ENCODE measurements at regions not wholly inside any gene's neighbourhood (a gene's known extent, or its start where the extent isn't known, plus 50 kb on each side); places are given as distances from the start of the nearest gene placed in this dataset.

GRCh38 chr5:36521838-36522745 lies 84.3 kb upstream of the SLC1A3 start:
- TF ChIP-seq EP300 (IDR thresholded peaks at IDR 0.05), result no peak
- TF ChIP-seq CTCF (IDR thresholded peaks at IDR 0.05), result no peak
- WGBS, result 46% methylated on average over 10 of the region's 10 CpGs
- Histone ChIP-seq H3K36me3 (no peaks in the 10 kb centered on the region), H3K4me1 (peaks cover 16% of the 10 kb centered on the region), H3K27me3 (no peaks in the 10 kb centered on the region), H3K27ac (peak overlapping the region; percentile 49), H3K4me3 (no peak overlapping the region), H3K9me3 (no peaks in the 10 kb centered on the region)
- no peak for DNase-seq (ENCODE audit: low spot score in 2 of 2)

GRCh38 chr5:36522746-36523065 lies 83.7 kb upstream of the SLC1A3 start:
- Histone ChIP-seq H3K27ac (no peak overlapping the region), H3K4me1 (peaks cover 16% of the 10 kb centered on the region), H3K4me3 (no peak overlapping the region), H3K27me3 (no peaks in the 10 kb centered on the region), H3K9me3 (no peaks in the 10 kb centered on the region), H3K36me3 (no peaks in the 10 kb centered on the region)
- DNase-seq (ENCODE audit: low spot score in 2 of 2), result no peak
- WGBS, result 81% methylated on average over 5 of the region's 5 CpGs
- TF ChIP-seq EP300 (IDR thresholded peaks at IDR 0.05), result no peak
- no peak for TF ChIP-seq POLR2A (IDR thresholded peaks at IDR 0.05)
- no peak for TF ChIP-seq CTCF (IDR thresholded peaks at IDR 0.05)
- no peak for TF ChIP-seq POLR2AphosphoS5 (IDR thresholded peaks at IDR 0.05)

GRCh38 chr5:36523450-36523849 lies 83.0 kb upstream of the SLC1A3 start:
- no peaks in the 10 kb centered on the region for H3K27me3 ChIP-seq

DNA sequence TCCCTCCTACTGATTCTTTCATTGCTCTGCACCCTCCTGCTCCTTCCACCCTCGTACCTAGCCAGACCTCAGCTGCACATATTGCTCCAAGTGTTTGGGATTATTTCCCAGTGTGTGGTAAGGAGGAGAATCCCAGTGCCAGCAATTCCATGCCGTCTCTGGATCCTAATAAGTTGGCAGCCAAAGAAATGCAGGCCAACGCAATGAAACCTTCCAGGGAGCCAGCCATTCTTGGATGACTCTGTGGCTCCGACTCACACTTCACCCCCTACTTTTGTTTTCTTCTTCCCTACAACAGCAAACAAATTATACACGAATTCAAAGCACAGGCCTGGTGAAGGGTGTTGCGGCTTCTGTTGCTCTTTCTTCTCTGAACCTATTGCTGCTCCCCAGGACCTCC lies 82.5 kb upstream of the SLC1A3 start:
- WGBS, result 40% methylated on average over 6 of the region's 6 CpGs
- Histone ChIP-seq H3K9me3 (no peaks in the 10 kb centered on the region), H3K4me1 (peaks cover 24% of the 10 kb centered on the region), H3K4me3 (no peak overlapping the region), H3K36me3 (no peaks in the 10 kb centered on the region), H3K27me3 (no peaks in the 10 kb centered on the region), H3K27ac (no peak overlapping the region)
- DNase-seq (ENCODE audit: low spot score in 2 of 2), result no peak
- TF ChIP-seq POLR2AphosphoS5 (IDR thresholded peaks at IDR 0.05) (no peak), POLR2A (IDR thresholded peaks at IDR 0.05) (no peak)

More at GRCh38 chr5:36523450-36523849, 83.0 kb upstream of the SLC1A3 start:
- Histone ChIP-seq H3K4me1 (peaks cover 19% of the 10 kb centered on the region), H3K36me3 (no peaks in the 10 kb centered on the region), H3K27ac (no peak overlapping the region), H3K4me3 (no peak overlapping the region), H3K9me3 (no peaks in the 10 kb centered on the region)
- TF ChIP-seq POLR2A (IDR thresholded peaks at IDR 0.05), result no peak
- TF ChIP-seq CTCF (IDR thresholded peaks at IDR 0.05), result no peak
- no peak for TF ChIP-seq POLR2AphosphoS5 (IDR thresholded peaks at IDR 0.05)
- TF ChIP-seq EP300 (IDR thresholded peaks at IDR 0.05), result no peak
- WGBS, result 72% methylated on average over 5 of the region's 5 CpGs
- DNase-seq (ENCODE audit: low spot score in 2 of 2), result no peak

- TF ChIP-seq POLR2A (IDR thresholded peaks at IDR 0.05) (no peak), EP300 (IDR thresholded peaks at IDR 0.05) (no peak), CTCF (IDR thresholded peaks at IDR 0.05) (no peak), POLR2AphosphoS5 (IDR thresholded peaks at IDR 0.05) (no peak)
- WGBS, result no CpG with 5 or more reads among the region's 5 CpGs
Measured at GRCh38 chr5:36526537-36526936, 79.9 kb upstream of the SLC1A3 start.

More at GRCh38 chr5:36526537-36526936, 79.9 kb upstream of the SLC1A3 start:
- H3K9me3 ChIP-seq, result no peaks in the 10 kb centered on the region
- peaks cover 26% of the 10 kb centered on the region for H3K4me1 ChIP-seq
- H3K27me3 ChIP-seq, result no peaks in the 10 kb centered on the region
- no peaks in the 10 kb centered on the region for H3K36me3 ChIP-seq
- no peak overlapping the region for H3K4me3 ChIP-seq
- no peak overlapping the region for H3K27ac ChIP-seq
- no peak for DNase-seq (ENCODE audit: low spot score in 2 of 2)

All from suprapubic skin (tissue), 4 donors.